ENCODE measurements at regions not wholly inside any gene's neighbourhood (a gene's known extent, or its start where the extent isn't known, plus 50 kb on each side); places are given as distances from the start of the nearest gene placed in this dataset.

- TF ChIP-seq, protein P1, sequence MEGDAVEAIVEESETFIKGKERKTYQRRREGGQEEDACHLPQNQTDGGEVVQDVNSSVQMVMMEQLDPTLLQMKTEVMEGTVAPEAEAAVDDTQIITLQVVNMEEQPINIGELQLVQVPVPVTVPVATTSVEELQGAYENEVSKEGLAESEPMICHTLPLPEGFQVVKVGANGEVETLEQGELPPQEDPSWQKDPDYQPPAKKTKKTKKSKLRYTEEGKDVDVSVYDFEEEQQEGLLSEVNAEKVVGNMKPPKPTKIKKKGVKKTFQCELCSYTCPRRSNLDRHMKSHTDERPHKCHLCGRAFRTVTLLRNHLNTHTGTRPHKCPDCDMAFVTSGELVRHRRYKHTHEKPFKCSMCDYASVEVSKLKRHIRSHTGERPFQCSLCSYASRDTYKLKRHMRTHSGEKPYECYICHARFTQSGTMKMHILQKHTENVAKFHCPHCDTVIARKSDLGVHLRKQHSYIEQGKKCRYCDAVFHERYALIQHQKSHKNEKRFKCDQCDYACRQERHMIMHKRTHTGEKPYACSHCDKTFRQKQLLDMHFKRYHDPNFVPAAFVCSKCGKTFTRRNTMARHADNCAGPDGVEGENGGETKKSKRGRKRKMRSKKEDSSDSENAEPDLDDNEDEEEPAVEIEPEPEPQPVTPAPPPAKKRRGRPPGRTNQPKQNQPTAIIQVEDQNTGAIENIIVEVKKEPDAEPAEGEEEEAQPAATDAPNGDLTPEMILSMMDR (conservative IDR thresholded peaks at IDR 0.05 in 1 of 2, IDR thresholded peaks at IDR 0.05 in 1 of 2; ENCODE audit: low read depth in 1 of 2, low read length in 2 of 2): no peak
- TF ChIP-seq EZH2 (IDR thresholded peaks at IDR 0.05; ENCODE audit: low read length, missing control alignments): no peak
Measured at GRCh38 chr13:24617256-24618010, 62.8 kb upstream of the ATP12A start.
